ENCODE measurements at regions not wholly inside any gene's neighbourhood (a gene's known extent, or its start where the extent isn't known, plus 50 kb on each side); places are given as distances from the start of the nearest gene placed in this dataset.
A peak's percentile ranks its signal among the peaks of the same experiment; 100 is the strongest.

- Histone ChIP-seq H3K27me3 (no peaks in the 10 kb centered on the region), H3K4me3 (no peak overlapping the region), H3K9me3 (no peaks in the 10 kb centered on the region), H3K36me3 (no peaks in the 10 kb centered on the region), H3K27ac (no peak overlapping the region), H3K4me1 (peaks cover 0 to 16% (median 7%) of the 10 kb centered on the region in 4 donors)
- intact Hi-C loops (cut with DNase I; ENCODE audit: low total_unique reads): no loop called here
- TF ChIP-seq POLR2AphosphoS5 (IDR thresholded peaks at IDR 0.05) (no peak), CTCF (IDR thresholded peaks at IDR 0.05) (no peak), EP300 (IDR thresholded peaks at IDR 0.05) (no peak), POLR2A (IDR thresholded peaks at IDR 0.05) (no peak)
- DNase-seq: peak in 1 of 2 donors; percentile 15
- 23 to 33% (median 25%) methylated on average over 2 of the region's 2 CpGs for WGBS, 5 donors
These were observed 145.4 kb upstream of the MTAP start for GRCh38 chr9:21656776-21657674.

- WGBS, 5 donors: 20 to 59% (median 46%) methylated on average over 2 of the region's 2 CpGs
- H3K4me1 ChIP-seq: peaks cover 0 to 16% (median 7%) of the 10 kb centered on the region in 4 donors
These were observed 144.3 kb upstream of the MTAP start for GRCh38 chr9:21657966-21658667.

DNA sequence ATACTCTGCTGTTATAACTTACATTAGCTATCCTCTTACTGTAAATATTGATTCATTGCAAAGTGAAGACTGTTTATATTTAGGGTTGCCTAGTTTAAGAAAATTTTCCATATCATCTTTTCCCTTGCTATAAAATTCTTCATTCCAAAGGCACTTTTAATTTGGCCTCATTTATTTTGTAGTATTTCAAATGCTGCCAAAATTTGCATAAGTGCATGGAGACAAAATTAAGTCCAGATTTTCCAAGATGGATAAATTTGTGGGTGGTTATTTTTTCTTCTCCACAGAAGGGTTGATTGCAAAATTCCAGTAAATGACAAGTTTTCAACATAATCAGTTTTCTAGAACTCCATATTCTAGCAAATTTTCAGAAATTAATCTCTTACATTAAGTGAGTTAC lies 141.5 kb upstream of the MTAP start:
- TF ChIP-seq EP300 (IDR thresholded peaks at IDR 0.05) (no peak), CTCF (IDR thresholded peaks at IDR 0.05) (no peak), POLR2A (IDR thresholded peaks at IDR 0.05) (no peak), POLR2AphosphoS5 (IDR thresholded peaks at IDR 0.05) (no peak)
- intact Hi-C loops (cut with DNase I; ENCODE audit: low total_unique reads): no loop called here

More at GRCh38 chr9:21657966-21658667, 144.3 kb upstream of the MTAP start:
- H3K9me3 ChIP-seq: no peaks in the 10 kb centered on the region
- H3K36me3 ChIP-seq: no peaks in the 10 kb centered on the region
- intact Hi-C loops (cut with DNase I; ENCODE audit: low total_unique reads): no loop called here
- H3K27ac ChIP-seq: no peak overlapping the region
- no peaks in the 10 kb centered on the region for H3K27me3 ChIP-seq
- peak in 1 of 2 donors; percentile 10 for DNase-seq
- H3K4me3 ChIP-seq: no peak overlapping the region
- no peak for TF ChIP-seq EP300 (IDR thresholded peaks at IDR 0.05)
- no peak for TF ChIP-seq POLR2A (IDR thresholded peaks at IDR 0.05)
- TF ChIP-seq POLR2AphosphoS5 (IDR thresholded peaks at IDR 0.05): no peak
- TF ChIP-seq CTCF (IDR thresholded peaks at IDR 0.05): no peak

DNA sequence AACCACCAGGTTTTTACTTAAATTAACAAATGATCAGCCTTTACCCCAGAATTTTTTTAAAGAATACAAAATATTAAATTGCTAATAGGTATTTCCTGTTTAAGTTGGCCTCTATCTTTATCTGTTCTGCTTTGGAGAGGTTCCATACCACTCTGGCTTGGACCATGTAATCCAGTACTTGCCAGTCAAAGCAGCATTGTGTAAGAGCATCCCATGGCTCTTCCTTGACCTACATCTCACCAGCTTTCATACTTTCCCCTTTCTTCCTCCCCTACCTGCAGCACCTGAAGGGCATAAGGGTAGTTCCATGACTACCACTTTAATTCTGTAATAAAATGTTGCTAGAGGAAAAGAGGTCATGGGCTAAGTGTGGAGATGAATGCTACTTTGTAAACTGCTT lies 140.8 kb upstream of the MTAP start:
- TF ChIP-seq POLR2AphosphoS5 (IDR thresholded peaks at IDR 0.05) (no peak), EP300 (IDR thresholded peaks at IDR 0.05) (no peak), POLR2A (IDR thresholded peaks at IDR 0.05) (no peak), CTCF (IDR thresholded peaks at IDR 0.05) (no peak)
- H3K36me3 ChIP-seq: no peaks in the 10 kb centered on the region
- DNase-seq: no peak
- H3K9me3 ChIP-seq: no peaks in the 10 kb centered on the region
- peaks cover 0 to 15% (median 7%) of the 10 kb centered on the region in 4 donors for H3K4me1 ChIP-seq
- no peaks in the 10 kb centered on the region for H3K27me3 ChIP-seq
- H3K27ac ChIP-seq: no peak overlapping the region
- intact Hi-C loops (cut with DNase I; ENCODE audit: low total_unique reads): no loop called here
- H3K4me3 ChIP-seq: no peak overlapping the region

More for the DNA sequence above, 141.5 kb upstream of the MTAP start:
- Histone ChIP-seq H3K4me1 (peaks cover 0 to 16% (median 7%) of the 10 kb centered on the region in 4 donors), H3K27ac (no peak overlapping the region), H3K4me3 (no peak overlapping the region), H3K9me3 (no peaks in the 10 kb centered on the region), H3K27me3 (no peaks in the 10 kb centered on the region), H3K36me3 (no peaks in the 10 kb centered on the region)
- DNase-seq: no peak

All from stomach (tissue), 8 donors.